ENCODE measurements at regions not wholly inside any gene's neighbourhood (a gene's known extent, or its start where the extent isn't known, plus 50 kb on each side); places are given as distances from the start of the nearest gene placed in this dataset.
"Not testable (repeated sequence)": the region's sequence is repeated elsewhere in the genome, so short reads cannot be mapped to it uniquely, and the experiment has no call there.

- DNase-seq: no peak
Observed at GRCh38 chr4:23504083-23504482, 385.8 kb downstream of the PPARGC1A start.

DNA sequence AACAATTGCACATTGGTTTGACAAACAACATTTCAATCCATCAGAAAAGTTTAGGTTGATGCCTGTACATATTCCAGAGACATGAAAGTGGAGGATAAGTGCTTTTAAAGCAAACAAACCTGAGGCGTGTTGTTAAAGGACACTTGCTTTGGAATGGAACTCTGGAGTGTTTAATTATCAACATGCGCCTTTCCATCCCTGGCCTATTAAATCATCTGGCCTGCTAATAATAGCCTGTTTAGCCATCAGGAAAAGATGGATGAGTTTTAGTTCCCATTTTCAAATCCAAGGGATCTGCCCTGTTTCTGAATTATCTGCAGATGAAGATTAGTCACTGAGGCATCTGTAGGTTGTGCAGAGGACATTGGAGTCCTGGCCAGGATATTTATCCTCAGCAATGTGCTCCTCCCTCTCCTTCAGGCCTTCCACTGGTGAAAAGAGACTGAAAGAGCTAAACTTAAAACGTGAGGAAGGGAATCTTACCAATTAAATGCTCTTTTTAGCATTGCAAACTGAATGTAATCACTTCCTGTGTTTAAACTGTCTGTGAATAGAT lies 388.9 kb downstream of the PPARGC1A start:
- DNase-seq: no peak

GRCh38 chr4:23485801-23486200 lies 404.0 kb downstream of the PPARGC1A start:
- no peak for DNase-seq

DNA sequence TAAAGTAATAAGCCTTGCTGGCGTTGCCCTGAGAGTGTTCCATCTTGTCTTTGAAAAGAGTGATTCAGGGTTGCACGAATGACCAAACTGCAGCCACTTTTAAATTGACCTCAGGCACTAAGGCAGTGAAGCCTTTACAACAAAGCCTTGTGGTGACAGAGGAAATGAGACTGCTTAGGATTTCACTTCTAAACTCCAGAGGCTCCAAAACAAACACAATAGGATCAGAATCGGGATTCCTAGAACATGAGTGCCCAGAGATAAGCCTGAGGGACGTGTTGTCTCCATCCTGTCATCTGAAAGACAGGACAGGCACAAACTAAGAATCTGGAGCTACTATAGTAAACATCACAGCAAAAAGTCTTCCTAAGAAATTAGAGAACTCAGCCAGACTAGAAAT lies 405.2 kb downstream of the PPARGC1A start:
- no peak for DNase-seq

DNA sequence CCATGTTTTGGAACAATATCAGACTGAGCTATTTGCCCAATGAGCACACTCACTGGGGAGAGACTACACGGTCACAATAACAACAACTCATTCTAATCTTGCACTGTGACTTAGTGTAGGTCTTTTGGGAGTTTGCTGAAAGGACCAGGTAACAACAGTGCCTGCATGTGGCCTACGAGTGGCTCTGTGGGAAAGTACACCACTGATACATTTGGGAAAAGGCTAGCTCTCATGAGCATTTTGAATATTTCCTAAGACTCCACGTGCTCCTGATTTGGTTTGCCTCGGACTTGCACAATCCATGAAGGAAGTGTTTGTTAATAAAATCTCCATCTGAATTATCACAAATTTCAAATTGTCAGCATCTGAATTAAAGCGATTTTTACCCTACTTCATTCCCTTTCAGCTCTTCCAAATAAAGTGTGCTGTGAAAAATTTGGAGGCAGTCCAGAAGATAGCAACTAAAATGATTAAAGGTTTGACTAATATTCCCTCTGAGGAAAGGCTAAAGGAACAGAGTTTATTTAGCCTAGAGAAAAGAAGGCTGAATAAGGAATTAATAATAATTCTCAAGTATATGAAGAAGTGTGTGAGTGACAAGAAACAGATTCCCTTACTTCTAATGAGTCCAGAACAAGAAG lies 406.4 kb downstream of the PPARGC1A start:
- no peak for DNase-seq

DNA sequence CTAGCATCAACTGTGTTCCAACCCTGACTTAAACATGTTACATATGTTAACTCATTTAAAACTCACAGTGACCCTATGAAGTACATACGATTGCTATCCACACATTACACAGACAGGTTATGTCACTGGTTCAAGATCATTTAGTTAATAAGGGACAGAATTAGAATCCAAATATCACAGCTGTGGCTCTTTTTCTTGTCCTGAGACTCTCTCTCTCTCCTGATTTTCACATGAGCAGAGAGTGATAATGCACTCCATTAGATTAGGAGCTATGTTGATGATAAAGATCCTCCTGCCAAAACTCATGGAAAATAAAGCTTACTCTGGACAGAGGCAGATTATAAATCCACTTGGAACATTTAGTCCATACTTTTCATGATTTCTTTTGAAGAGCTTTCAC lies 408.3 kb downstream of the PPARGC1A start:
- no peak for DNase-seq

DNA sequence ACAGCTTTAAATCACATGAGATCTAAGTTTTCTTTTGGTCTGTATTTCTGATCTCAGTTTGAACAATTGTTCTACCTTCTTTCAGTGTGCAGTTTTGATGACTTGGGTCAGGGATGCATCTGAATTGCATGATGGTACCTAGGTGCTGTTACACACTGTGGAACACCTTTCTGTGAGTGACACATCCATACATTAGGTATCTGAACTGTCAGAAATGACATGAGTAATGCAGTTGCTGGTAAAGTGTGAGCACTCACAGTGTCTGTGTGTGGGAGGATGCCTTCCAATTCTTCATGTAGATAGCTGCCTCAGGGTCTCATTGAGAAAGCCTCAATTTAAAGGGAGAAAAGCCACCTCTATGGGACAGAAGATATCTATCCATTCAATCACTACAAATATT lies 411.9 kb downstream of the PPARGC1A start:
- DNase-seq: no peak

DNA sequence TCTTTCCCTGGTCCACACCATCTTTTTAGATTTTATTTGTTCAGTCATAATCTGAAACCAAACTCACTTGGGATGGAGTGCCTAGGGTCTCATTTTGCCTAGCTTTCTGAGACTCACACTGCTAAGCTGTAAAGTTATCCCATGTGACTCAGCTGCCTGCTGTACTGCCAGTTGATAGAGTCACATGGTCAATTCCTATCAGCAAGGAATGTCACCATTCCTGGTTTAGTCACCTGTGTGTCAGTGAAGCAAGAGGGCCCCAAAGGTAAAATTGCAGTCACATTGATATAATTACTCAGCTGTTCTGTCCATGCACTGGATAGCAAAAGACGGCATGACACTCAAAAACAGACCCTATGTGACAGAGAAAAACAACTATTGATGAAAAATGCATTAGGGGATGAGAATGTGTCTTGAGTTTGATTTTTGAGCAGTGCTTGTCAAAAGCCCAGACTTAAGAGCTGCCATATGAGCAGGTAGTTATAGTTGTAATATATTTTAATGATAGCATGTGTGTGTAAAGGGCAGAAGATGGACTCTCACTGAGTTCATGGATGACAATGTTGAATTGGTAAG lies 413.2 kb downstream of the PPARGC1A start:
- DNase-seq: no peak

DNA sequence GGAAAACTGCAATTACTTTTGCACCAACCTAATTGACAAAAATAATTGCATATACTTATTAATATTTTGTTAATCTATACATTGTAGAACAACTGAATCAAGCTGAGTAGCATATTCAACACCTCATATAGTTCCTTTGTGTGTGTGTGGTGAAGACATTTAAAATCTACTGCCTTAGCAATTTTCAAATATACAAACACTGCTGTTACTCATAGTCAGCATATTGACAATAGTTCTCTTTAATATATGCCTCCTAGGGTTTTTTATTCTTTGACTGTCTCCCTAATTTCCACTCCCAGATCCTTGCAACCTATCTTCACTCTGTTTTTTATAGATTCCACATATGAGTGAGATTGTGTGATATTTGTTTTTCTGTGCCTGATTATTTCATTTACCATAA lies 426.8 kb downstream of the PPARGC1A start:
- no peak for DNase-seq

DNA sequence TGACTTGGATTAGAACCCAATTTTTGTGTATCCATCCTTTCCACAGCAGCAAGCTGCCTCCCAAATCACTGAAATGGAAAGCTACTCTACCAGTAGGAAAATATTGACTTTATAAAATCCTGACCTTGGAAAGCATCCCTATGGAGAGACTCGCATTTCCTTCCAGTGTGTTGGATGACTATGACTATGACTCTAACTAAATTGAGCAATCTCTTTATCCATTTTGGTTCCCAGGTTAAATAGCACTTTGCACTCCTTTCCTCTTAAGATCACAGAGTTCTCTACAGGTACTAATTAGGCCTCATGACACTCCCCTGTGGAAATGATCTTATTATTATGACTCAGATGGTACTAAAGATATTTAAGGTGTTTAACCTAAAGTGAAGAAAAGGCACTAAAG lies 431.8 kb downstream of the PPARGC1A start:
- no peak for DNase-seq

- DNase-seq: no peak
Observed at GRCh38 chr4:23456864-23457263, 433.0 kb downstream of the PPARGC1A start.

DNA sequence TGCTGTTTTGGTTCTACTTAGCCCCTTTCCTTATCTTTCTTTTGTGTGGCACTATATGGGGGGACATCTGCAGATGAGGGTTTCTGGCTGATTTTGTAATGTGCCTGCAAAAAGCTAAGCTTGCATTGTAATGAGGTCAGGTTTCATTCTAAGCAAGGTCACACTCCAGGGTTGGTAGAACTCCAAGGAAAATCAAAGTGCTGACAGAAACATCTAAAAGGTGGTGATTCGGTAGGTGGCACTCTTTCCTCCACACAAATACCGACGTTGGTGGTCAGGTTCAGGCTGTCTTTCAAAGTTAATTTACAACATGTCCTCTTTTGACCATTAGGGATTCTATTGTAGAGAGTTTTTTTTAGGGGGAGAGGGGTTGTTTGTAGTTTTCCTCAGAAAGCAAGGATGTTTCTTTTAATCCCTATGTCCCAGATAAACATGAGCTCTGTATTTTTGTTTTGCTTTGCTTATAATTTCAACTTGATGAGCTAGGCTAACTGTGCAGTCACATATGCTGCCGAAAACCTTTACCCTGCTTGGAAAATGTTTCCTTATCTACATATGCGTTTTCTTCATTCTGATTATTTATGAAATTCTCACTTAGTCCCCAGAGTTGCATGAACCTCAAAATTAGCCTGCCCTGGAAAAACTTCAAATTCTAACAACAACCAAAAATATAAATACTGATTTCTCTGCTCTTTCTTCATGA lies 434.2 kb downstream of the PPARGC1A start:
- DNase-seq: no peak

DNA sequence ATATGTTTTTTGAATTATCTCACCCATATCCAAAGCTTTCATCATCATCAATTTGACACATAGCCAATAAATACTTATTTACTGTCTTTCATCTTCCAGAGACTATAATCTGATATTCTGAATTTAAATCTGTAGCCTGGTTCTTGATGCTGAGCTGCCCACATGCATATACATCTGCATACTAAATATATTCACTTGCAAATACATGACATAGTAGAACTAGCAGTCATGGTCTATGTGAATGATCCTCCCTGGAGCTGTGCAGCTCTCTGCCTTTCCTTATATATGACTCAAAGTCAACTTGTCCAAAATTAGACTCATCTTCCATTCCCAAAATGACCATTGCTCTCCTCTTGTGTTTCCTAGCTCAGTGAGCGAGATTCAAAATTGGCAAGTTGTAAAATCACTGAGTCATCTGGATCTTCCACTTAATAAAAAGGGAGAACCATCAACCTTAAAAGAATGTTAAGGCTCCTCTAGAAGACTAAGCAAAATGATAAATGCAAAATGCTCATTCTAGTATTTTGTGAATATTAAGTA lies 448.2 kb downstream of the PPARGC1A start:
- no peak for DNase-seq

- no peak for DNase-seq
Observed at GRCh38 chr4:23438764-23439163, 451.1 kb downstream of the PPARGC1A start.

GRCh38 chr4:23429497-23429896 lies 460.4 kb downstream of the PPARGC1A start:
- no peak for DNase-seq

DNA sequence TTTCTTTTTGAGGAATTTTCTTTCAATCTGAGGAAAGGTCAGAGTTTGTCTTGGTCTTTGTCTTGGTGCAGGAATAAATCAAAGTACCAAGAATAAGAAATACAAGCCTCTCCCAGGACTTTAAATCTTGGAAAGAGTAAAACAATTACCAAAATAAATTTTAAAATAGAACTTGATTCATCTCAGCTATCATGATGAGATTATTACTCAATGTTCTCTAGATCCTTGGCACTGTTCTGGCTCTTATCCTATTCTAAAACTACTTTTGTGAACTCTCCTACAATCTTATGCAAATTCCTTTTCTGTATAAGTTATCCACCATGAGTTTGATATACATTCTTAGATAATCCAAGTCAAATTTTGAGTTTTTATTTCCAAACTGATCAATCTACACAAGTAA lies 464.3 kb downstream of the PPARGC1A start:
- DNase-seq: no peak

- no peak for DNase-seq
Observed at GRCh38 chr4:23423540-23423939, 466.3 kb downstream of the PPARGC1A start.

DNA sequence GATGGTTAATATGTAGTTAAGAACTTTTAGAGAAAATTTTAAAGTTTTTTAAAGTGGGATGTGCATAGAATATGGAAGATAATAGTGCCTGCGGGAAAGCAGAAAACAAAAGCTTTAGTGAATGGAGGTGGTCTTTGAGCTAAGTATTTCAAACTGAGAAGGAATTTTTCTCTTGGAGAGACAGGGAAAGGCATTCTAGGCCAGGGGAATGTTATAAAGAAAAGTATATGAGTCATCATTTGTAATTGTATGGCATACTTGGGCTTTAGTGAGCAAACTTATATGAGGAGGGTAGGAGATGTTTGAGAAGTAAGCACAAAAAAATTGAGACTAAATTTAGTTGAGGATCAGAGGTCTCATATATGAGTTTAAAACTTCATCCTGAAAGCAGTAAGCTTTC lies 467.0 kb downstream of the PPARGC1A start:
- no peak for DNase-seq

DNA sequence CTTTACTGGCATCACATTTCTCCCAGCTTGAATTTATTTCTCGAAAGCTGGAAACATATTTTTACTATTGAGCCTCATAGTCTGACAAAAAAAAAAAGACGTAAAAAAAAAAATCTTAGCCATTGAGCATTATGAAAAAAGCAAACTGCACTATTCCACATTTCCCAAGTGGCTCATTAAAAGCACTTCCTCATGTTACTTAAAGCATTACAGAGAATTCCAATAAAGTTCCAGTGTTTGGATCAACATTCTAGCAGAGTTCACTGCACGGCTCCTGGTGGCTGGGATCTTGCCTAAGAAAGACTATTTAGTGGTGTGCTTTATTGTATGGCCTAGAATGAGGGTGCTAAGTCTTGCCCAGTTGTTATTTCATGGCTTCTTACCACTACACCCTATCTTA lies 476.2 kb downstream of the PPARGC1A start:
- no peak for DNase-seq

DNA sequence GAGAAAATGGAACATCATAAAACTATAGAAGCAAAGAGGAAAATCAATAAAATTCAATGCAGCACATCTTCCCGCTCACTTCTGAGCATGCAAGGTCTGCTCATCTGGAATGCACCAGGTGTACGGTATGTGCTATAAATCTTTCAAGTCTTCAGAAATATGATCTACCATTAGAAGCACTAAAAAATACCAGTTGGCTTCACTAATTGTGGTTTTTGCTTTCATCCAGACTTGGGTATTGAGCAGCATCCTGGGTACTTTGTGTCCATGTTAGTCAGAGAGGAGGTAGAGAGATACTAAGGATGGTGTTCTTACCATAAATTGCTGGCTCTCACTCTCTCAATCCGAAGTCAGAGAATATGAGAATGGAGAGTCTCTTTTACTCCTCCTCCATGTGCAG lies 477.1 kb downstream of the PPARGC1A start:
- no peak for DNase-seq

GRCh38 chr4:23408913-23409312 lies 480.9 kb downstream of the PPARGC1A start:
- DNase-seq: not testable (repeated sequence)

- no peak for DNase-seq
Observed at GRCh38 chr4:23401572-23401971, 488.3 kb downstream of the PPARGC1A start.

GRCh38 chr4:23392860-23393458 lies 496.9 kb downstream of the PPARGC1A start:
- no peak for DNase-seq

DNA sequence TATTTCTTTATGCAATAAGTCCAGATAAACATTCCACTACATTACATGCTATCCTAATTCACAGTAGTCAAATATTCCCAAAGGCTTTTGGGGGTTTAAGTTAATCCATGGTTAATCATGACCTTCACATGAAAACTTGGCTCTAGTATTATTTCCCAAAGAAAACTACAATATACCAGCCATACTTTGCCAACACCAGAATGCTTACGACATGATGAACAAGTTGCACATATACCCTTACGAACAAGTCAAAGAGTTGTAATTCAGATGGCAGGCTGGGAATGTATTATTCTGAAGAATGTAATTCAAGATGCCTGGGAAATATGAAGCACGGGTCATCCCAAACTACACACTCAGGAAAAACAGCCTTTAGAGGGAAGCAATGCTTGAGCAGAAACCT lies 499.6 kb downstream of the PPARGC1A start:
- DNase-seq: no peak
